ENCODE measurements at regions not wholly inside any gene's neighbourhood (a gene's known extent, or its start where the extent isn't known, plus 50 kb on each side); places are given as distances from the start of the nearest gene placed in this dataset.

DNA sequence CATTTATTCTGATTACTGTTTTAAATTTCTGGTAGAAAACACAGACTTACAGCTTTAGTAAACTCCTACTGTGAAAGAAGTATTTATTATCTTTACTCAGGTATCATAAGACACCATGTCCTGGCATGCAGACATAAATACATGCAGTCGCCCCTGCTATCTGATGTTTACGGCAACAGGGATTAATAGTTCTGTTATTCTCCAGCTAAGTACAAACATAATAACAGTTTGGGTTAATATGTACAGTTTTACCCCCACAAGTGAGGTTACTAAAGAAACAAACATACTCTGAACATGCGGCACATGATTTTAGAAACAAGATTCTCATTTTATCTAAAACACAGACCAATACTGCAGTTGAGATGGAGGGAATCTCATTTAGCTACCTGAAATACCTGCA, 170.8 kb downstream of the ABCA8 start:
- intact Hi-C loops (cut with micrococcal nuclease) = no loop called here
- DNase-seq = no peak
- no peak for ATAC-seq

DNA sequence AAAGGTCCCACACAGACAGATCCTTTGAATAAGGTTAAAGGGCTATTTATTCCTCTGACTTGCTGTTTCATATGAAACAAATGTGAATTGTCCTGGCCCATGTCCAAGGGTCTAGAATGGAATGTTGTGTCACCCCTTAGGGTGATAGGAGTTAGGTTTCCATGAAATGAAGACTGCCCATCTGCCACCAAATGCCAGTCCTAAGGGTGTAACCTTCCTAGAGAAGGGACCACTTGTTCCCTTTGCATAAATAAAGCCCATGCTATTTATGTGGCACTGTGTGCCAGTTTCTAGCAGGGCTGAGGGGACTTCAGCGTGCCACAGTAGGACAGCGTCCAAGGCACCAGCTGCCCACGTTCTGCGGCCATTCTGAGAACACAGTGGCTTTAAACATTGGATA, 171.3 kb downstream of the ABCA8 start:
- intact Hi-C loops (cut with micrococcal nuclease) = no loop called here
- DNase-seq (no peak), ATAC-seq (peak; percentile 86)

DNA sequence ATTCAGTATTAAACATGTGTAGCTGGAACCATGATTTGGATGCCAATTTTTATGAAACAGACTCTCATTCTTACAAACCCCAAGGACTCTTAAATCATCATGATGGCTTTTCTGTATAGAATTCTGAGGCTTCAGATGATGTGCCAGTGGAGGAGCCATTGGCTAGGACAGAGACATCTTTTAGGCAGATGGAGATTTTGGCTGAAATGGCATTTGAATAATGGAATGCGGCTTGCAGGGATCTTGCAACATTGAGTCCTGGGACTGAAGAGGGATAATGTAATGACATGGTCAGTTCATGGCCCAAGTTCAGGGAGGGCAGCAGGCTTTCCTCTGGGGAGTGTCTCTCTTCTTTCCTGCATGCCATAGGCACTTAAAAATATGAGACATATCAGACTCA, 172.4 kb downstream of the ABCA8 start:
- no peak for DNase-seq
- intact Hi-C loops (cut with micrococcal nuclease) = no loop called here

GRCh38 chr17:68780596-68780995, 174.6 kb downstream of the ABCA8 start:
- ATAC-seq (no peak), DNase-seq (no peak)
- intact Hi-C loops (cut with micrococcal nuclease) = no loop called here

More for the DNA sequence above, 172.4 kb downstream of the ABCA8 start:
- ATAC-seq = peak; percentile 75

DNA sequence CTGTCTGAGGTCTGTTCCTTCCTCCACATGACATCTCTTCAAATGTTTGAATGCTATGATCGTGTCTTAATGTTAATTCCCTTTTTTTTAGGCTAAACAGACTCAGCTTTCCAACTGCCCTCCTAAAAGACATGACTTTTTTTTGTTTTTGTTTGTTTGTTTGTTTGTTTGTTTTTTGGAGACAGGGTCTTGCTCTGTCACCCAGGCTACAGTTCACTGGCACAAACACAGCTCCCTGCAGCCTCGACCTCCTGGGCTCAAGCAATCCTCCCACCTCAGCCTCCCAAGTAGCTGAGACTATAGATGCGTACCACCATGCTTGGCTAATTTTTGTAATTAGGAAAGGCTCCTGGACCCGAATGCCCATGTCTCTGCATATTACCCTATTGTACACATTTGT, 176.5 kb downstream of the ABCA8 start:
- intact Hi-C loops (cut with micrococcal nuclease) = loop anchor here (5.0 to 10.0 kb wide), 2 partner anchors 186 to 459 kb away; no protein-coding TSS in a partner anchor
- ATAC-seq (no peak), DNase-seq (no peak)

- intact Hi-C loops (cut with micrococcal nuclease) = loop anchor here (5.0 to 10.0 kb wide), 2 partner anchors 187 to 459 kb away; no protein-coding TSS in a partner anchor
- ATAC-seq (peak; percentile 75), DNase-seq (no peak)
Measured at GRCh38 chr17:68777856-68778694, 176.9 kb upstream of the FAM20A start.

GRCh38 chr17:68777243-68777855, 176.2 kb upstream of the FAM20A start:
- ATAC-seq (peak; percentile 81), DNase-seq (peak; percentile 54)
- intact Hi-C loops (cut with micrococcal nuclease) = loop anchor here (5.0 to 10.0 kb wide), 2 partner anchors 187 to 460 kb away; no protein-coding TSS in a partner anchor

GRCh38 chr17:68776451-68776850, 175.3 kb upstream of the FAM20A start:
- no peak for ATAC-seq
- intact Hi-C loops (cut with micrococcal nuclease) = loop anchor here (5.0 to 10.0 kb wide), 2 partner anchors 188 to 461 kb away; no protein-coding TSS in a partner anchor
- no peak for DNase-seq

DNA sequence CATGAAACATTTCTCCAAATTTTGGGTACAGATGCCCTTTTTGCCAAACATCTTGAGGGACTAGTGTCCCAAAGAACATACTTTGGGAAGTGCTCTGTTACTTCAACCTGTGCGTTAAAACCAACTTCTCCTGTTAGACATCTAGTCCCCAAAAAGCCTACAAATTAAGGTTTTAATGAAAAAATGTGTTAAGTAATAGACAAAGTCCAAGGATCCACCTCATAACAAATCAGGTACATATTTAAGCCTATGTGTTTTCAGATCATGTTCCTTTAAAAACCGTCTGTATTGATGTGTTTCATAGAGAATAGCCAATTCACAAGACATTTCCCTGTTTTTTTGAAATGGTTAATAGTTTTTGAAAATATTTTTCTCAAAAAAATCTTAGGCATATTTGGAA, 174.8 kb upstream of the FAM20A start:
- ATAC-seq = no peak
- intact Hi-C loops (cut with micrococcal nuclease) = loop anchor here (5.0 to 10.0 kb wide), 2 partner anchors 189 to 461 kb away; no protein-coding TSS in a partner anchor
- DNase-seq = no peak

DNA sequence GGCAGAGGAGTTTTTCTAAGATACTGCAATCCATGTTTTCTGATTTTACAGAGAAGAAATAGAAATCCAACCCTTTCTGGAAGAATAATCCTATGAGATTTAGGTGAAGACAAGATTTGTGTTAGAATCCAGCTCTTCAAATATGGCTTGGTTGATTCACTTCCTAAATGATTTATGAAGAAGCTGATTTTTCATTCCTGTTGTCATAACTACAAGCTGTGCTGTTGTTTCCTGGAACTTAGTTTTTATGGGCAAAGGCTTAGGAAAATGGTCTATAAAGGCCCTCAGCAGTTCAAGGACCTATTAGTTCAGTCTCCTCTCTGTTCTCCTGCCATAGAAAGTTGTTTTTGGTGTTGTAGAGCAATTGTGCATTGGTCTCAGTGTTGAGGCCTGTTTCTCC, 174.2 kb upstream of the FAM20A start:
- ATAC-seq = peak; percentile 32
- DNase-seq = no peak
- intact Hi-C loops (cut with micrococcal nuclease) = loop anchor here (5.0 to 10.0 kb wide), 2 partner anchors 189 to 462 kb away; no protein-coding TSS in a partner anchor

- intact Hi-C loops (cut with micrococcal nuclease) = loop anchor here (10.0 kb wide), 1 partner anchor 193 kb away; no protein-coding TSS in a partner anchor
- ATAC-seq = peak; percentile 84
- DNase-seq = no peak
Measured at GRCh38 chr17:68771867-68772515, 170.8 kb upstream of the FAM20A start.

DNA sequence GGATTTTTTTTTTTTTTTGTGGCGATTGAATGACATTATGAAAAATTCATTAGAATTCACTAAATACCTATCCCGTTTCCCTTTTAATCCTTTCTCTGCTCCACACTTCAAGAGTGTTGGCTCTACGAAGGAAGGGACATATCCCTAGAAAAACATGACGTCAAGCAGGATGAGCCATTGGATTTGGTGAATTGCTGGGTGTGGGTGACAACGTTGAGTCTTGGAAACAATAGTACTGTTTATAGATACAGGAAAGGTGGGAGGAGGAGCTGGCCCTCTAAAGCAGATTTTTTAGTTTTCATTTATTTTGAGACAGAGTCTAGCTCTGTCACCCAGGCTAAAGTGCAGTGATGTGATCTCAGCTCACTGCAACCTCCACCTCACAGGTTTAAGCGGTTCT, 167.6 kb upstream of the FAM20A start:
- intact Hi-C loops (cut with micrococcal nuclease) = no loop called here
- DNase-seq (no peak), ATAC-seq (no peak)

DNA sequence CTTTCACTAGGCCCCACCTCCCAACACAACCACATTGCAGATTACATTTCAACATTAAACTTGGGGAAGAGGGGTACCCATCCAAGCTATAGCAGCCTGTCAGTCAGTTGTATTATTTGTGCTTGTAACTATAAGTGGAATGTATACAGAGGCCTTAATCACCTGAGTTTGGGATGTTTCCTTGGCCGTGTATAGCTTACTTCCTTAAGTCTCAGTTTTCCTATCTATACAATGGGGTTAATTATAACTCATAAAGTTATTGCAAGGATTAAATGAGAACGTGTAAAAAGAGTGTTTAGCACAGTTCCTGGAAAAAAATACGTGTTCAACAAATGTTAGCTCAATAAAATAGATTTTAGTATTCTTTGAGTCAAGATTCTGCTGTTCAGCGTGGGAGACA, 165.5 kb upstream of the FAM20A start:
- intact Hi-C loops (cut with micrococcal nuclease) = no loop called here
- no peak for DNase-seq
- no peak for ATAC-seq

DNA sequence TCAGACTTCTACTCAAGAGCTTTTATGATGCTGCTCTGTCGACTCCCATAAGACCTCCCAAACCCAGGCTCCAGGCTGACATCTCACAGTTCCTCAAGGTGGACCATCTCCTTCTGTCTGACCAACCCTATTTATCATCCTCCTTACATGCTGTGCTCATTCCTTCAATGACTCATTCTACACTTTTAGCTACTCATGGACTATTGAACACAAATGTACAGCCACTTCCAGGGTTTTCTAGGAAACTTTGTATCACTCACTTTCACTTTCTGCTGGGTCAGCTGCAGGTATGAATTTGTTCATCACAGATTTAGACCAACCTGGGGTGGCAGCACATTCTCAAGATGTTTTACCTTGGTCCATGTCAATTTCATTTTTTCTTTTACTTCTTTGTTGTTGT, 162.4 kb upstream of the FAM20A start:
- ATAC-seq = no peak
- intact Hi-C loops (cut with micrococcal nuclease) = no loop called here
- no peak for DNase-seq

DNA sequence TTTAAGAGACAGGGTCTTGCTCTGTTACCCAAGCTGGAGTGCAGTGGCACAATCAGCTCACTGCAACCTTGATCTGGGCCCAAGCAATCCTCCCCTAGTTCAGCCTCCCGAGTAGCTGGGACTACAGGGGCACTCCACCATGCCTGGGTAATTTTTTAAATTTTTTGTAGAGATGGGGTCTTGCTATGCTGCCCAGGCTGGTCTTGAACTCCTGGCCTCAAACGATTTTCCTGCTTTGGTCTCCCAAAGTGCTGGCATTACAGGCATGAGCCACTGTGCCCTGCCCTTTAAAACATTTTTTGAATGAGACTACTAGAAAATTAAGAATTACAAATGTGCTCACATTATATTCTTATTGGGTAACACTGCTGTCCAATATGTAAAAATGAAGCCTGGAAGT, 161.7 kb upstream of the FAM20A start:
- intact Hi-C loops (cut with micrococcal nuclease) = no loop called here
- DNase-seq = no peak
- ATAC-seq = no peak

GRCh38 chr17:68760141-68760475, 158.9 kb upstream of the FAM20A start:
- intact Hi-C loops (cut with micrococcal nuclease) = no loop called here

GRCh38 chr17:68759343-68760140, 158.4 kb upstream of the FAM20A start:
- DNase-seq (peak; percentile 89), ATAC-seq (peak; percentile 100)
- intact Hi-C loops (cut with micrococcal nuclease) = loop anchor here (10.0 kb wide), 1 partner anchor 225 kb away; no protein-coding TSS in a partner anchor

More at GRCh38 chr17:68760141-68760475, 158.9 kb upstream of the FAM20A start:
- ATAC-seq (no peak), DNase-seq (no peak)

- ATAC-seq = no peak
- intact Hi-C loops (cut with micrococcal nuclease) = loop anchor here (10.0 kb wide), 1 partner anchor 224 kb away; no protein-coding TSS in a partner anchor
- no peak for DNase-seq
Measured at GRCh38 chr17:68759002-68759342, 157.8 kb upstream of the FAM20A start.
